ENCODE measurements at regions not wholly inside any gene's neighbourhood (a gene's known extent, or its start where the extent isn't known, plus 50 kb on each side); places are given as distances from the start of the nearest gene placed in this dataset.

GRCh38 chr2:164221473-164221872 is 399.8 kb downstream of the GRB14 start:
- no peak overlapping the region for H3K9ac ChIP-seq (ENCODE audit: low read length)
- H3K27ac ChIP-seq (ENCODE audit: low read depth, low read length): no peak overlapping the region
- no peaks in the 10 kb centered on the region for H3K36me3 ChIP-seq (ENCODE audit: control insufficient read depth in 1 of 2, insufficient read depth in 2 of 2, low read length in 2 of 2)
- H3K9me3 ChIP-seq (ENCODE audit: control insufficient read depth in 1 of 2, insufficient read depth in 1 of 2, low read depth in 1 of 2, low read length in 2 of 2): no peaks in the 10 kb centered on the region
- ChIA-PET CTCF (no interaction called here), POLR2A (no interaction called here), RAD21 (ENCODE audit: low non-redundant PET in 1 of 2, low total read pairs in 2 of 2, uncharacterized antibody in 2 of 2, unreplicated experiment in 2 of 2) (no interaction called here)
- no peak overlapping the region for H3K4me2 ChIP-seq (ENCODE audit: low read length)
- no peaks in the 10 kb centered on the region for H3K9me2 ChIP-seq (ENCODE audit: insufficient read depth)
- H3K4me1 ChIP-seq (ENCODE audit: control insufficient read depth in 1 of 2, insufficient read depth in 2 of 2, low read length in 2 of 2): no peaks in the 10 kb centered on the region
- H2AFZ ChIP-seq (ENCODE audit: low read depth, low read length, poor library complexity, severe bottlenecking): no peak overlapping the region
- no peak overlapping the region for H3K4me3 ChIP-seq (replicated peaks in 1 of 2; ENCODE audit: low read depth in 1 of 2, low read length in 2 of 2)
- H4K20me1 ChIP-seq (ENCODE audit: insufficient read depth): no peaks in the 10 kb centered on the region; the same call in 1 of the 2 replicates
- H3K27me3 ChIP-seq (ENCODE audit: insufficient read depth, low read length): no peaks in the 10 kb centered on the region; the same call in 1 of the 2 replicates
- ATAC-seq (no peak), DNase-seq (ENCODE audit: low read depth, low spot score) (no peak)
- TF ChIP-seq CTCF (IDR thresholded peaks at IDR 0.05 in 2 of 3, conservative IDR thresholded peaks at IDR 0.05 in 1 of 3; ENCODE audit: borderline replicate concordance in 1 of 3, insufficient read depth in 1 of 3, low read depth in 2 of 3, low read length in 2 of 3): no peak
- TF ChIP-seq ZFX (IDR thresholded peaks at IDR 0.05): no peak
- TF ChIP-seq ZBTB33 (IDR thresholded peaks at IDR 0.05; ENCODE audit: extremely low read depth, insufficient replicate concordance, low read length): no peak
- TF ChIP-seq CBX3 (IDR thresholded peaks at IDR 0.05; ENCODE audit: low read depth): no peak
- no peak for TF ChIP-seq MAX (IDR thresholded peaks at IDR 0.05)
- H3K79me2 ChIP-seq (ENCODE audit: insufficient read depth, low read length): no peaks in the 10 kb centered on the region
- intact Hi-C loops (cut with micrococcal nuclease): no loop called here
- no TSS peak for BruUV-seq (replicated peaks)
